ENCODE measurements at regions not wholly inside any gene's neighbourhood (a gene's known extent, or its start where the extent isn't known, plus 50 kb on each side); places are given as distances from the start of the nearest gene placed in this dataset.

GRCh38 chr4:105074097-105074496, 72.6 kb upstream of the TET2 start:
- POLR2A ChIA-PET: no interaction called here
- no peak for TF ChIP-seq TARDBP (IDR thresholded peaks at IDR 0.05)
- TF ChIP-seq LEF1 (IDR thresholded peaks at IDR 0.05; ENCODE audit: borderline replicate concordance): no peak
- no peak for TF ChIP-seq ARNT (IDR thresholded peaks at IDR 0.05)
- no peak for DNase-seq (ENCODE audit: extremely low spot score)
- CTCF ChIA-PET: no interaction called here

- DNase-seq (ENCODE audit: extremely low spot score): no peak
- POLR2A ChIA-PET: no interaction called here
- no peak for TF ChIP-seq BHLHE40 (IDR thresholded peaks at IDR 0.05; ENCODE audit: borderline replicate concordance)
- TF ChIP-seq ELF4 (IDR thresholded peaks at IDR 0.05): no peak
- no peak for TF ChIP-seq PKNOX1 (IDR thresholded peaks at IDR 0.05)
- TF ChIP-seq L3MBTL2 (conservative IDR thresholded peaks at IDR 0.05): no peak
- no peak for TF ChIP-seq HDGF (IDR thresholded peaks at IDR 0.05; ENCODE audit: borderline replicate concordance)
- no peak for TF ChIP-seq NFRKB (IDR thresholded peaks at IDR 0.05)
- TF ChIP-seq FOXM1 (IDR thresholded peaks at IDR 0.05; ENCODE audit: borderline replicate concordance): no peak
- TF ChIP-seq ARNT (IDR thresholded peaks at IDR 0.05): no peak
- TF ChIP-seq SUZ12 (IDR thresholded peaks at IDR 0.05): no peak
- TF ChIP-seq SP1 (IDR thresholded peaks at IDR 0.05): no peak
- no peak for TF ChIP-seq TARDBP (IDR thresholded peaks at IDR 0.05)
- TF ChIP-seq FOXK2 (IDR thresholded peaks at IDR 0.05): no peak
- TF ChIP-seq CTBP1 (IDR thresholded peaks at IDR 0.05; ENCODE audit: borderline replicate concordance): no peak
- no peak for TF ChIP-seq LEF1 (IDR thresholded peaks at IDR 0.05; ENCODE audit: borderline replicate concordance)
- TF ChIP-seq FOXA1 (IDR thresholded peaks at IDR 0.05): no peak
- TF ChIP-seq ZNF384 (IDR thresholded peaks at IDR 0.05): no peak
- CTCF ChIA-PET: no interaction called here
Measured at GRCh38 chr4:105075045-105075444, 71.6 kb upstream of the TET2 start.

- ChIA-PET CTCF (interaction anchor here (0.6 to 1.2 kb wide), 2 partner anchors 361 to 386 kb away, joined by 3 to 6 read pairs; partner anchors contain the start of gene PPA2), POLR2A (no interaction called here)
- no peak for DNase-seq (ENCODE audit: extremely low spot score)
- TF ChIP-seq BHLHE40 (IDR thresholded peaks at IDR 0.05; ENCODE audit: borderline replicate concordance): no peak
- no peak for TF ChIP-seq ARNT (IDR thresholded peaks at IDR 0.05)
- TF ChIP-seq L3MBTL2 (conservative IDR thresholded peaks at IDR 0.05): no peak
- no peak for TF ChIP-seq FOXM1 (IDR thresholded peaks at IDR 0.05; ENCODE audit: borderline replicate concordance)
- TF ChIP-seq ELF4 (IDR thresholded peaks at IDR 0.05): no peak
- TF ChIP-seq CTBP1 (IDR thresholded peaks at IDR 0.05; ENCODE audit: borderline replicate concordance): no peak
- no peak for TF ChIP-seq HDGF (IDR thresholded peaks at IDR 0.05; ENCODE audit: borderline replicate concordance)
- TF ChIP-seq PKNOX1 (IDR thresholded peaks at IDR 0.05): no peak
- no peak for TF ChIP-seq SUZ12 (IDR thresholded peaks at IDR 0.05)
- no peak for TF ChIP-seq LEF1 (IDR thresholded peaks at IDR 0.05; ENCODE audit: borderline replicate concordance)
- no peak for TF ChIP-seq SP1 (IDR thresholded peaks at IDR 0.05)
- TF ChIP-seq FOXA1 (IDR thresholded peaks at IDR 0.05): no peak
- no peak for TF ChIP-seq FOXK2 (IDR thresholded peaks at IDR 0.05)
- no peak for TF ChIP-seq NFRKB (IDR thresholded peaks at IDR 0.05)
- no peak for TF ChIP-seq TARDBP (IDR thresholded peaks at IDR 0.05)
- TF ChIP-seq ZNF384 (IDR thresholded peaks at IDR 0.05): no peak
Measured at GRCh38 chr4:105088110-105088879, 58.4 kb upstream of the TET2 start.

GRCh38 chr4:105092356-105092755, 54.3 kb upstream of the TET2 start:
- ChIA-PET POLR2A (no interaction called here), CTCF (no interaction called here)
- no peak for TF ChIP-seq L3MBTL2 (conservative IDR thresholded peaks at IDR 0.05)
- TF ChIP-seq FOXK2 (IDR thresholded peaks at IDR 0.05): no peak
- TF ChIP-seq ZNF384 (IDR thresholded peaks at IDR 0.05): no peak
- no peak for TF ChIP-seq FOXM1 (IDR thresholded peaks at IDR 0.05; ENCODE audit: borderline replicate concordance)
- TF ChIP-seq LEF1 (IDR thresholded peaks at IDR 0.05; ENCODE audit: borderline replicate concordance): no peak
- no peak for TF ChIP-seq ELF4 (IDR thresholded peaks at IDR 0.05)
- no peak for TF ChIP-seq HDGF (IDR thresholded peaks at IDR 0.05; ENCODE audit: borderline replicate concordance)
- no peak for TF ChIP-seq SP1 (IDR thresholded peaks at IDR 0.05)
- no peak for TF ChIP-seq FOXA1 (IDR thresholded peaks at IDR 0.05)
- no peak for DNase-seq (ENCODE audit: extremely low spot score)

- no peak for TF ChIP-seq TARDBP (IDR thresholded peaks at IDR 0.05)
- no peak for TF ChIP-seq ARNT (IDR thresholded peaks at IDR 0.05)
- ChIA-PET POLR2A (no interaction called here), CTCF (no interaction called here)
- DNase-seq (ENCODE audit: extremely low spot score): no peak
Measured at GRCh38 chr4:105092768-105093167, 53.9 kb upstream of the TET2 start.

GRCh38 chr4:105093975-105094374, 52.7 kb upstream of the TET2 start:
- ChIA-PET POLR2A (no interaction called here), CTCF (no interaction called here)
- TF ChIP-seq BHLHE40 (IDR thresholded peaks at IDR 0.05; ENCODE audit: borderline replicate concordance) (no peak), PKNOX1 (IDR thresholded peaks at IDR 0.05) (no peak), FOXM1 (IDR thresholded peaks at IDR 0.05; ENCODE audit: borderline replicate concordance) (no peak), ARNT (IDR thresholded peaks at IDR 0.05) (no peak), L3MBTL2 (conservative IDR thresholded peaks at IDR 0.05) (no peak), TARDBP (IDR thresholded peaks at IDR 0.05) (no peak), NFRKB (IDR thresholded peaks at IDR 0.05) (no peak), SP1 (IDR thresholded peaks at IDR 0.05) (no peak), CTBP1 (IDR thresholded peaks at IDR 0.05; ENCODE audit: borderline replicate concordance) (no peak), LEF1 (IDR thresholded peaks at IDR 0.05; ENCODE audit: borderline replicate concordance) (no peak), SUZ12 (IDR thresholded peaks at IDR 0.05) (no peak), ELF4 (IDR thresholded peaks at IDR 0.05) (no peak), FOXA1 (IDR thresholded peaks at IDR 0.05) (no peak), FOXK2 (IDR thresholded peaks at IDR 0.05) (no peak), ZNF384 (IDR thresholded peaks at IDR 0.05) (no peak), HDGF (IDR thresholded peaks at IDR 0.05; ENCODE audit: borderline replicate concordance) (no peak)
- DNase-seq (ENCODE audit: extremely low spot score): no peak

Data from HEK293T (cell line).